Fibroblast of upper back skin (primary cell): ENCODE measurements at regions not wholly inside any gene's neighbourhood (a gene's known extent, or its start where the extent isn't known, plus 50 kb on each side); places are given as distances from the start of the nearest gene placed in this dataset.

Source experiments
- DNase-seq: peaks from one replicate; pipeline ENCODE4 v3.0.0-alpha.2; 2013

DNA sequence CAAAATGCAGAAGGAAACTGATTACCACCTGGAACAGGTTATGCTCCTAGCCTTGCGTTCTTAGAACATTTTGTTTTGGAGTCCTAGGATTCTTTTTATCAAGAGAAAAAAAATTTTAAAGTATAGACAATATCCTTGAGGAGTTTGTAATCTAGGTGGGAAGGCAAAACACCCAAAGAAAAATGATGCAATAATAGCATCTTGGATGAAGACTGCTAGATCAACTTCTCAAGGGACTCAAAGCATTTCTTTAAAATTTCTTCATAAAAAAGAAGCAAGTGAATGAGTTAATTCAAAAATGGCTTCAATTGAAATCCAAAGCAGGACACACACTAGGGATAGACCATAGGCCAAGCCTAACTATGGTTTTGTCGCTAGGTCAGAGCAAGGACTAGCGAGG is 515.8 kb upstream of the ZFHX3 start:
- no peak for DNase-seq

- no peak for DNase-seq
Measured at GRCh38 chr16:73560497-73560896, 512.6 kb upstream of the ZFHX3 start.

DNA sequence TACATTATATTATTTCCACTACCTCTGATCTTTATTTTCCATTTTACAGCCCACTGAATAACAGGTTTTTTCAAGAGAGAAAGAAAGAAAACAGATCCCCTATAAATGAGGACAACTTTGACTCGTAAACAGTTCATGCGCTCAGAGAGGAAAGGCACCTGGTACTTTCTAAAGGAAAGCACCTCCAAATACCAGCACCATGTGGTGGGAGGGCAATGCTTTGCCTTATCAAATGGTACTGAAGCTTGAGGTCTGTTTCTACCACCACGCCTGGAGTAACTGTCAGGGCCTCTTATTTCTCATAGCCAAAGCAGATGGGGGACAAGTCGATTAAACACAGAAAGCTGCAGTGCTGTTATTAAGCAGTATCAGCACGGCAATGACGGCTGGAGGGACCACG is 510.3 kb upstream of the ZFHX3 start:
- DNase-seq: no peak

DNA sequence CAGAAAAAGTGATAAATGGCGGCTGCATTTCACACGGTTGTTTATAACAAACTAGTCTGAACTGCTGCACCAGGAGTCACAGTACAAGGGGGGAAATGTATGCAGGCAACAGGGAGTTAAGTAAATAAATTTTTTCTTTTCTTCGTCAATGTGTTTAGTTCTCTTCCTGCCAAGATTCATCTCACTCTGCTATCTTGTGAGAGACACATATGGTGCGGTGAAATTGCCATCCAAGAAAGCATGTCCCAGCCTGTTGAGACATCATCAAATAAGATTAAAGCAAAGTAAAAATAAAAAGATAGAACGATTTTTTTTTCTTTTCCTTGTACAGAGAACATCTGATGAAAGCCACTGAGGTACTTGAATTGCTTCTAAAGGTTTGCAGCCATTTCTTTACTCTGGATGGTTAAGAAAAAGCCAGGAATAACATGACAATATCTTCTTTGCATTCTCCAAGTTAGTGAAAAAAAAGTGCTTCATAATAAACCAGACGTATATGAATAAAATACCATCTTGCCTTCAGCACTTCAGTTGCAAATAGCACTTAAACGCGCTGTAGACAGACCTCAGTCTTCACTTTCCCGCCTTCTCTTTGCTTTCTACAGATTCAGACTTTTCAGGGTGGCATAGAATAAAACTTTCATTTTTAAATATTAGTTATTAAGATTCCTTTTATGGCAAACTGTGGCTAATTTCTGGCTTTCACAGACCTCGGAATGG is 506.2 kb upstream of the ZFHX3 start:
- no peak for DNase-seq

- no peak for DNase-seq
Measured at GRCh38 chr16:73549984-73550631, 502.2 kb upstream of the ZFHX3 start.

DNA sequence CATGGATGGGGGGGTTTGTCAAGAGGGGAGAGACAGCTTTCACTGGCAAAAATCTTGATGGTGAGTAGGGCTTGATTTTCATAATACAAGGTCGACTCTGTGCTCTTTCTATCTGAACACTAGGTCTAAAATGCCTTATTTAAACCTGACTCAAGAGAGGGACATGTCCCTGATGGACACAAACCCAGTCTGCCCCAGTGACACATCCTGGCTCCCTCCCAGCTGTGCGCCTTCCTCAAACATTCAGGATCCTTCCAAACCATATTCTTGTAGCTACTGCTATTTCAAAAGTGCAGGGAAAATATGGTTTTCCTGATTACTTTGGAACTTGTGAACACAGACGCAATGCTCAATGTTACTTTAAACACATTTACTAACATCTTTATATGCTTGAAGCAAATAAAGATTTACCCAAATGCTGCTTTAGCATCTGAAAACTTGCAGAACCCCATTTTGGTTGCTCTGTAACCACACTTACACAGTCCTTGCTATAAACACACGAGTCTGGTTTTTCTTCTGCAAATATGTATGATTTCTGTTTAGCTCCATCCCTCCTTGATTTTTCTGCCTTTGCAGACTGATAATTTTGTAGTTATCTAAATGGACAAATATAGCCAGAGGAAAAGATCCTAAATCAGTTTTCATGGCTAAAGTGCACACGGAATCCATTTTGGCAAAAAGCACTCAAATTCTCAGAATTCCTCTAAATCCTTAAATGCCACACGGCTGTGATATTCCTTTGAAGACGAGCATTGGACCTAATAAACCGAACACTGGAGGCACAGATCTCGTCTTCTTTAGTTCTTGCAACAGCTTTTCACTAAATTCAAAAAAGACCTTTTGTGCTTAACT is 499.9 kb upstream of the ZFHX3 start:
- DNase-seq: peak; percentile 16

GRCh38 chr16:73546341-73546845 is 498.5 kb upstream of the ZFHX3 start:
- no peak for DNase-seq

DNA sequence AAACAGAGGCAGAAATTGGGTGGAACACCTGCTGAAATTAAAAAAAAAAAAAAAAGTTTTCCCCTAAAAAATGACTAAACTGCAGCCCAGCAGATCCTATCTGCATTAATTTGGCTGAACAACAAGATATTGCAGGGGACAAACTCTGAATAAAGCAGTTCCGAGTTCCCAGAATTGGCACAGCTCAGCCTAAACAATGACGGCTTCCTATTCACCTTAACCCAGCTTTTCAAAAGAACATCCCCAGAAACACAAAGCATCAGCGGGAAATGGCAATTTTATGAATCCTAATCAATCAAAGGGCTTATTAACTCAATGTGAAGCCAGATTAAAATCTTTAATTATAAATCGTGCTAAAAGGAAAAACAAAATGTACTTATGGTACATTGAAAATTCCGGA is 497.8 kb upstream of the ZFHX3 start:
- DNase-seq: no peak

- no peak for DNase-seq
Measured at GRCh38 chr16:73545290-73545689, 497.4 kb upstream of the ZFHX3 start.

DNA sequence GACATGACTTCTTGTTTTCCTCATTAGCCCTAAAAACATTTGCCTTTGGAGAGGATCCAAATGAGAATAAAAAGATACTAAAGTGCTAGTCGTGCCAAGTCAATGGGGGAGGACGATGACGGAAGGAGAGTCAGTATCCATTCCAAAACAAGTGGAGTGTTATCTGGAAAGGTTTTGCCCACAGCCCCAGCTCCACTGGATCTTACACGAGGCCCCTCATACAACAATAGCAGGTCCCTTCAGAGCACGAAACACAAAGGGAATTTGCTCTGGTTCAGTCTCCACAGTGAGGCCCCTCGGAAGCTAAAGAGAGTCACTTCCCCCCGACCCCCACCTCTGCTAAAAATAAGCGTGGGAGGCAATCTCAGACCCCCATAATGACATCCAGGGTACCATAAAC is 496.9 kb upstream of the ZFHX3 start:
- DNase-seq: no peak

DNA sequence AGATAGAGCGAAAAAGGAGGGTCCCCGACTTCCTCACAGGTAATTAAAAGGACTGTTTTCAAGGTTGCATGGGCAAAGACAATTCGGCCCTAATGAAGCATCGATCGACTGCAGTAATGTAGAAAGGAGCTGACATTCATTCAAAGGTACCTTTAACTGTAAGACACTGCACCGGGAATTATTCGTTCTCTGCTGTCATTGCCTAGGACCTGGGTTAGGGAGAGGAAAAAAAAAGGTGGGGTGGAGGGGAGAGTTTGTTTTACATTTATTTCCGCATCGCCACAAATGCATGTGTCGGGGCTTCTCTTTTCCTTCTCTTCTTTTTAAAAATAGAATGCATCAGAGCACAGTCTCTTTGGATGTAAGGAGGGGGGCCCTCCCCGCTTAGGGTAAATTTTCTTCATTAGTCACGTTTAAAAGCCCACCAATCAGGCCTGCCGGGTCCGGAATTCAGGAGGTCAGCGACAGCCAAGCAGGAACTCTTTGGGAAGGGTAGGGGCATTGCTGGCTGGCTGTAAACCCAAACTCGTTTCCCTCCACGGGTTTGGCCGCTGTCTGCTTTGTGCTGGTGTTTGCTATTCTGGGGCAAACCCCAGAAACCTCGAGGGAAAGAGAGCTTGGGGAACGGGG is 496.2 kb upstream of the ZFHX3 start:
- DNase-seq: no peak

DNA sequence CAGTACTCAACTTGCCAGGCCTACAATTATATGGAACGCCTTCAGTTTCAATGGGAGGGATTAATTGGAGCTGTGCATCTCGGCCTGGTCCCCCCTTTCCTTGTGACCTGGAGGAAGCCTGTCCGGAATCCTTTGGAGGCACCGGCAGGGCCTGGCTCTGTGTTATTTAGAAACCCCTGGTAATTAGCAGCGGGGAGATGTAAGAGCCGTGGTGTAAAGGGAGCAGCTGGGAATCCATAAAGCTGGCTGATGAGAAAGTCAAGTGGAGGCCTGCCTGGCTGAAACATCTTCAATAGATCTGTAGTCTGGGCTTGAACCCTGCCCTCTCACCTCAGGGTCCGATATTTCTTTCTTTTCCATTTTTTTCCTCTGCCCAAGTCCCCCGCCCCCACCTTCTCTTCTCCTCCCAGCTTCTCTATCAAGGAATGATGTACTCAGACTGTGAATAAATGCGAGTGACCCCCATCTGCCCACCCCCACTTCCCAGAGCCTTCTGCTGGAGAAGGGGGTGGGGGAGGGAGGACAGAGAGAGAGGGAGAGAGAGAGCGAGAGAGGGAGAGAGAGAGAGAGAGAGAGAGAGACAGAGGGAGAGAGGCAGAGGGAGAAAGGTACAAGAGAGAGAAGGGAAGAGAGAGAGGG is 495.5 kb upstream of the ZFHX3 start:
- no peak for DNase-seq

DNA sequence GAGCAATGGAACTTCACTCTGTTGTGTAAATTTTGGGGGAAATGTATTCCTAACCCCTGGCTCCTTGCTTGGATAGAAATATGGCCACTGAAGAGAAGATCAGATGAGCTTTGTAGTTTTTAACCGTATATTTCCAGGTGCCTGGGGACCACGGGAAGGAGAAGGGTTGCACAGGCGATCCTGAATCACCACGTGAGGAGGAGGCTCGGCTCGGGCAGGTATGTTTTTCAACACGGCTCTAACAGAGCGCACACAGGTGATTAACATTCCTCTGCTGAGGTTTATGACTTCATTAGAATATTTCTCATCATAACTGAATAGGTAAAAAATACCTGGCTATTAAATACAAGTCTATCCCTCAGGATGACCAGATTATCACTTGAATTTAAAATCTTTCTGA is 495.0 kb upstream of the ZFHX3 start:
- DNase-seq: no peak

DNA sequence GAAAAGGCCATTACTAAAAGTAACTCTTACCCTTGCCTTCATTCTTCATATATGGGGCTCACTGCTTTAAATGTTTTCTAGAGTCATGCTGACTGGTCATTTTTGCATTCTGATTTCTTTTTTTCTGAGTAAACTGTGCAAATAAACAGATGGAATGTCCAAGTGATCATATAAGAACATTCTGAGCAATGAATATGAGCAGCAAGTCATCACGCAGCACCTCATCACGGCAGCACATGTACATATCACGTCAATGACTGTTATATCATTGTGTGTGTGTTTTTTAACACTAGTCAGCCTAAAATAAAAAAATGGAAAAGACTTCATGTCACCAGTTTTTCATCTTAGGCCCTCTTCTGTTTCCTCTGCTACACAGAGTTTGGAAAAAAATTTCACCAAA is 490.0 kb upstream of the ZFHX3 start:
- no peak for DNase-seq

DNA sequence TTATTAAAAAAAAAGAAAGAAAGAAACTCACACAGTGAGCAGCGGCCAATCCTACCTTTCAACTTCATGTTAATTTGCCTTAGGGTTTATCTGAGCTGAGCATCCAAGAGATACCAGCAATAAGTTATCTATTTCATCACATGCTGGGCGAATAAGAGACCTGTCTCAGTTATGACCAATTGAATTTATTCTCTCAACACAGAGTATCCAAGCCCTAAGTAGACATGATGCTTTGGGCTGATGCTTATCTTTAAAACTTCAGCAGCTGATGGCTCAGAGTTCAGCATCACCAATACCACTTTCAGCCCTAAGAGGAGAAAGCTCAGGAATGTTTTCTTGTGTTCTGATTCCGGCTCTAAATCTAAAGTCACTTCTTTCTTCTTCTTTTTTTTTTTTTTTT is 489.0 kb upstream of the ZFHX3 start:
- no peak for DNase-seq

DNA sequence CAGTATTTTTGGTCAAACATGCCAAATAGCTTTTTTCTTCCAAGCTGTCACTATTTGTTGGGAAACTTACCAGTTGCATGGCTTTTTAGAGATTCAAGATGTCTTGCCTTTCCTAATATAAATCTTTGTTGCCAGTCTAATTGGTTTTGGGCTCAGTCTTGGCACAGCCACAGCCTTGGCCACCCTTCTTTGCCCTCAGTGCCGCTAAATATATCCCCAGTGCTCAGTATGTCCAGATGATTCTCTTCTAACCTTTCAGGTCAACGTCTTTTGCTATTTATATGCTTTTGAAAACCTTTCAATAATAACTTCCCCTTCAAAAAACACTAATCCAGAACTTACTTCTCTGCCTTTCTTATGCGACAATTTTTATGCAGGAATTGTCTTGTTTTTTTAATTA is 483.1 kb upstream of the ZFHX3 start:
- DNase-seq: no peak

GRCh38 chr16:73530529-73530928 is 482.6 kb upstream of the ZFHX3 start:
- DNase-seq: no peak

- DNase-seq: no peak
Measured at GRCh38 chr16:73529303-73530012, 481.5 kb upstream of the ZFHX3 start.

DNA sequence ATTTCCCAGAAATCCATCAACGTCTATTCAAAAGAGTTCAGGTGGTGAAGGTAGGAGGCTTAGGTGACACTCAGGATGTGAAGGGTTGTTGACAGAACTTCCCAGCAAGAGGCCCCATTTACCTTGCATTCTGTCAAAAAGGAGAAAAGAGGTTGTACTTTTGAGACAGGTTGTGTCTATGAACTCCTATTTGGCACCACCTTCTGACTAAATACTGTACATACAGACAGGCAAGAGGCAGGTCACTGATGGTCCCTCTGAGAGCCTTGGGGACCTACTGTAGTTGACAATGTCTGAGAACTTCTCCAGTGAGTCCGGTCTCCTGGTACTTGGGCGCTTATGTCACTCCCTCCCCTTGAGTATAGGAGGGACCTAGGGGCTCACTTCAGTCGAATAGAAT is 479.3 kb upstream of the ZFHX3 start:
- DNase-seq: no peak

- DNase-seq: no peak
Measured at GRCh38 chr16:73526011-73526804, 478.3 kb upstream of the ZFHX3 start.

- no peak for DNase-seq
Measured at GRCh38 chr16:73523209-73523608, 475.3 kb upstream of the ZFHX3 start.
